Ectodermal cell (in vitro differentiated cells): ENCODE measurements at regions not wholly inside any gene's neighbourhood (a gene's known extent, or its start where the extent isn't known, plus 50 kb on each side); places are given as distances from the start of the nearest gene placed in this dataset.
"Not testable (repeated sequence)": the region's sequence is repeated elsewhere in the genome, so short reads cannot be mapped to it uniquely, and the experiment has no call there.

Source experiments
- H3K27ac ChIP-seq: 2 replicates; pipeline ENCODE4 v1.7.0; 2013; ENCODE audit warnings: mild to moderate bottlenecking, low read depth, low read length; ENCODE audit not compliant: insufficient read depth, poor library complexity, severe bottlenecking
- H3K27me3 ChIP-seq: 2 replicates; pipeline ENCODE4 v1.7.0; 2013; ENCODE audit warnings: mild to moderate bottlenecking, low read length; ENCODE audit not compliant: insufficient read depth, control insufficient read depth, poor library complexity, severe bottlenecking
- H3K36me3 ChIP-seq: one replicate; pipeline ENCODE4 v1.7.0; 2013; ENCODE audit warnings: low read length; ENCODE audit not compliant: control insufficient read depth, insufficient read depth
- H3K4me1 ChIP-seq: one replicate; pipeline ENCODE4 v1.7.0; 2013; ENCODE audit warnings: low read length; ENCODE audit not compliant: control insufficient read depth, insufficient read depth
- H3K4me3 ChIP-seq: 2 replicates; pipeline ENCODE4 v1.7.0; 2013; ENCODE audit warnings: low read depth, low read length, control low read depth; ENCODE audit not compliant: insufficient read depth
- H3K9me3 ChIP-seq: 2 replicates; pipeline ENCODE4 v1.7.0; 2013; ENCODE audit warnings: mild to moderate bottlenecking, low read length, moderate library complexity; ENCODE audit not compliant: control insufficient read depth
- WGBS, 2 experiments: methylation state at CpG; one replicate each; pipeline ENCODE4 v1.1.7; 2013; ENCODE audit warnings: missing lambda C conversion rate in 2 of 2; 5-methylcytosine and 5-hydroxymethylcytosine counted together

GRCh38 chr1:60503266-60503925, 429.8 kb upstream of the C1orf87 start:
- Histone ChIP-seq H3K9me3 (no peaks in the 10 kb centered on the region), H3K4me3 (no peak overlapping the region), H3K27me3 (no peaks in the 10 kb centered on the region), H3K27ac (no peak overlapping the region), H3K4me1 (no peaks in the 10 kb centered on the region), H3K36me3 (no peaks in the 10 kb centered on the region)
- WGBS, 2 experiments: 86 to 87% methylated on average over 8 to 9 of the region's 9 CpGs

GRCh38 chr1:60502506-60502905, 428.9 kb upstream of the C1orf87 start:
- Histone ChIP-seq H3K27me3 (no peaks in the 10 kb centered on the region), H3K4me3 (no peak overlapping the region), H3K27ac (no peak overlapping the region), H3K4me1 (no peaks in the 10 kb centered on the region), H3K36me3 (no peaks in the 10 kb centered on the region), H3K9me3 (no peaks in the 10 kb centered on the region)
- 83 to 85% methylated on average over 1 of the region's 1 CpG for WGBS, 2 experiments

DNA sequence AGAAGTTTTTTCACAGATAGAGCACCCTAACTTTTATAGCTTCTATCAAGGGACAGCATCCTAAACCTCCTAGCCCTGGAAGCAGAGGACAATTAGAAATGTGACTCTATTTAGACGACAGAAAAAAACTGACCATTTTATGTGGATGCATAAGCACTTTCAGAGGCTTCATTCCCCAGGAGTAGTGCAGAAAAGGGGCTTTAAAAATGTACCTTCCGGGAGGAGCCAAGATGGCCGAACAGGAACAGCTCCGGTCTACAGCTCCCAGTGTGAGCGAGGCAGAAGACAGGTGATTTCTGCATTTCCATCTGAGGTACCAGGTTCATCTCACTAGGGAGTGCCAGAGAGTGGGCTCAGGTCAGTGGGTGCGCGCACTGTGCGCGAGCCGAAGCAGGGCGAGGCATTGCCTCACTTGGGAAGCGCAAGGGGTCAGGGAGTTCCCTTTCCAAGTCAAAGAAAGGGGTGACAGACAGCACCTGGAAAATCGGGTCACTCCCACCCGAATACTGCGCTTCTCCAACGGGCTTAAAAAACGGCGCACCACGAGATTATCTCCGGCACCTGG, 416.4 kb upstream of the C1orf87 start:
- WGBS, 2 experiments: 90 to 93% methylated on average over 20 of the region's 20 CpGs
- not testable (repeated sequence) for H3K4me3 ChIP-seq, H3K27me3 ChIP-seq, H3K9me3 ChIP-seq, H3K27ac ChIP-seq, H3K36me3 ChIP-seq, H3K4me1 ChIP-seq

- Histone ChIP-seq H3K27ac (no peak overlapping the region), H3K4me3 (no peak overlapping the region), H3K4me1 (no peaks in the 10 kb centered on the region), H3K36me3 (no peaks in the 10 kb centered on the region), H3K9me3 (no peaks in the 10 kb centered on the region), H3K27me3 (no peaks in the 10 kb centered on the region)
Measured at GRCh38 chr1:60488847-60489246, 415.3 kb upstream of the C1orf87 start.

- WGBS, 2 experiments: 48 to 95% methylated on average over 1 to 2 of the region's 3 CpGs
- no peaks in the 10 kb centered on the region for H3K36me3 ChIP-seq
- H3K27me3 ChIP-seq: no peaks in the 10 kb centered on the region
- no peaks in the 10 kb centered on the region for H3K9me3 ChIP-seq
- no peaks in the 10 kb centered on the region for H3K4me1 ChIP-seq
- no peak overlapping the region for H3K4me3 ChIP-seq
- no peak overlapping the region for H3K27ac ChIP-seq
Measured at GRCh38 chr1:60487565-60488345, 414.2 kb upstream of the C1orf87 start.

DNA sequence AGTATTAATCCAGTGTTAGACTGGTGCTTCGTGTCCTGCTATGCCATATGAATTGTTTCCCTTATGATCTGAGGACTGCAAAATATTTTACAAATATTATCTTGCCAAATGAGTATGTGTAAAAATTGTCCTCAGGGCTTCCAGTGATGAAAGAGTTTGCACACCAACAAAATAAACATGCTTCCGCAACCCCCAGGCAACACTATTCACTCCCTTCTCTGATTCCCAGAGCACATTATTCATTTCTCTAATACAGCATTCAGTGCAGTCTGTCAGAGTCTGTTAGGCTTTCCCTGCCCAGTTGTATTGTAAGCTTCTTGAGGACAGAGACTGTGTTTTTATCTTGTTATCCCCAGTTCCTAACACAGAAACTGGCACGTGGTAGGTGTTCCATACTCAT, 409.9 kb upstream of the C1orf87 start:
- H3K4me1 ChIP-seq: no peaks in the 10 kb centered on the region
- no peak overlapping the region for H3K27ac ChIP-seq
- H3K4me3 ChIP-seq: no peak overlapping the region
- H3K27me3 ChIP-seq: no peaks in the 10 kb centered on the region
- H3K36me3 ChIP-seq: no peaks in the 10 kb centered on the region
- H3K9me3 ChIP-seq: no peaks in the 10 kb centered on the region
- 85 to 100% methylated on average over 1 to 3 of the region's 3 CpGs for WGBS, 2 experiments

DNA sequence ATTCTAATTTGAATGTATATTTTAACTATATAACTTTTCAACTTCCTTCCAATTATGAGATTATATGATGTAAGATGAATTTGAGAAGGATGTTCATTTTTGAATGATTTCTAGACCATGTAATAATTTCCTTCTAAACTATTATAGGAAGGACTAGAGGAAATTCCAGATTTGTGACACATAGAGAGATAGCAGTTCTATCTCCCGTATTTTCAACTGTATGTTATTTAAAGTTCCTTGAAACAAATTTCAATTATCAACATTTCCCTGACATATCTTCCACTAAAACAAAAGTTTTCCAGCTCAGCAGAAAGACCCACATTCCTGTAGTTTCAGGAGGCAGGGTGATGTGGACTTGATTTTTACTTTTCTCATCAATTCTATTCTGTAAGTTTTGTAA, 396.7 kb upstream of the C1orf87 start:
- Histone ChIP-seq H3K27ac (no peak overlapping the region), H3K27me3 (no peaks in the 10 kb centered on the region), H3K4me1 (no peaks in the 10 kb centered on the region), H3K9me3 (no peaks in the 10 kb centered on the region), H3K36me3 (no peaks in the 10 kb centered on the region), H3K4me3 (no peak overlapping the region)
- WGBS, 2 experiments: 80 to 100% methylated on average over 1 of the region's 1 CpG

GRCh38 chr1:60463786-60464185, 390.2 kb upstream of the C1orf87 start:
- Histone ChIP-seq H3K9me3 (no peaks in the 10 kb centered on the region), H3K36me3 (no peaks in the 10 kb centered on the region), H3K4me1 (no peaks in the 10 kb centered on the region), H3K27ac (no peak overlapping the region), H3K4me3 (no peak overlapping the region), H3K27me3 (no peaks in the 10 kb centered on the region)
- 95 to 100% methylated on average over 1 of the region's 1 CpG for WGBS, 2 experiments

GRCh38 chr1:60463146-60463545, 389.6 kb upstream of the C1orf87 start:
- WGBS, 2 experiments: 95 to 100% methylated on average over 2 of the region's 2 CpGs
- Histone ChIP-seq H3K27ac (no peak overlapping the region), H3K4me3 (no peak overlapping the region), H3K9me3 (no peaks in the 10 kb centered on the region), H3K27me3 (no peaks in the 10 kb centered on the region), H3K4me1 (no peaks in the 10 kb centered on the region), H3K36me3 (no peaks in the 10 kb centered on the region)

DNA sequence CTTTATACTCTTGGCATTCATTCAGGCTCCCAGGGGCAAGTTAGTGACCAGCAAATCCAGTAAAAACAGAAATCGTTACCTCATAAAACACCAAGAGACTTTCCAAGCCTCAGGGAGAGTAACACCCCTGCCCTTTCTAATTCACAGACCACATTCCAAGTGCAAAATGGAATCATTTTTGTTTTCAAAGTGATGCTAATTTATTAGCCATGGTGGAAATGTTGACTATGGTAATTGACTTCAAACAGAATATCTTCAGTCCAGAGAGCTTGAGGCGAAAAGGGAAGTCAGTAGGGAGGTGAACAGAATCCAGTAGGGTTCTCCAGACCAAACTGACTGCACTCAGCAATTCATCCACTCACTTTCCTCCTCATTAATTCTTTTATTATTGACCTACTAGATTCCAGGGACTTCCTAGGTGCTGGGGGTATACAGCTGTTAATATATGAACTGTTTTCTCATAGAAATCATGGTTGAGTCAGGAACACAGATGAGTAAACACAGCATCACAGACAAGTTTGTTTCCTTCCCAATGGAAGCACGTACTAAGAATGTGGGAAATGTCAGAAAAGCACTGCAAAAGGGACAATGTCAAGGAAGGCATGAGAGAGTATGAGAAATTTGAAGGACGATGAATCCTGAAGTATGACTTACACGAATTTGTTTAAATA, 388.5 kb upstream of the C1orf87 start:
- H3K36me3 ChIP-seq: no peaks in the 10 kb centered on the region
- H3K9me3 ChIP-seq: no peaks in the 10 kb centered on the region
- H3K27me3 ChIP-seq: no peaks in the 10 kb centered on the region
- no peak overlapping the region for H3K27ac ChIP-seq
- H3K4me3 ChIP-seq: no peak overlapping the region
- 85 to 90% methylated on average over 3 to 5 of the region's 5 CpGs for WGBS, 2 experiments
- H3K4me1 ChIP-seq: no peaks in the 10 kb centered on the region
